NCI-H1417 (cell line): ENCODE measurements at regions not wholly inside any gene's neighbourhood (a gene's known extent, or its start where the extent isn't known, plus 50 kb on each side); places are given as distances from the start of the nearest gene placed in this dataset.
A peak's percentile ranks its signal among the peaks of the same experiment; 100 is the strongest.
"Not testable (repeated sequence)": the region's sequence is repeated elsewhere in the genome, so short reads cannot be mapped to it uniquely, and the experiment has no call there.

ENCODE experiments used
- DNase-seq, 3 experiments: peaks; one replicate each; lab custom pipeline; 2025; lab: John Stamatoyannopoulos, UW

DNA sequence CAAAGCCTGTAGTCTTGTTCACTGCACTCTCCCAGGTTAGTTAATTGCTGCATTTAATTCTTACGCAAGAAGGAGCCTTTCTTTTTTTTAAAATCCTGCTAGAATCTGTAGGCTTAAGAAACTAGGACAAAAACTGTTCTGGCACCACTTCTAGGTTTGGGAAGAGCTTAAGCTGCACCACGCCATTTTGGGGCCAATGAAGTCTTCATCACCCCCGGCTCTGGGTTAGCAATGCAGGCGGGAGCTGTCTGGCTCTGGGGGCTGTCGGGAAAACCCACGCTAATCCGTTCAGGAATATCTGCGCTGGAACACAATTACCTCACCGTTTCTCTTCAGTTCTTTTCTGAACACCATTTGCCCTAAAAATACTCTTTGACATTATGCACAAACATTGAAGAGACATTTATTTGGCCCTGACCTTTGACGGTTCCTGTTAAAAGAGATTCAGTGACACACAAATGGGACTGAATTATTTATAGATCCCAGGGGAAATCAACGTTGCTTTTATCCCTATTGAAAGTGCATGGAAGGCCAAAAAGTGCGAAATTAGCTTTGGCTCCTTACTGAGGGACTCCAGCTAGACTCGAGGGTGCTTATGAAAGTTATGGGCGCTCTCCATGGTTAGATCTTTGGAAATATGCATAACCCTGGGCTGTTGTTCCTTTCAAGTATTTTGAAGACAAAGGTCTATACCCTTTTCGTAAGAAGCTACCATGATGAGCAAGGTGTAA lies 249.2 kb downstream of the HAPSTR1 start:
- peak in 1 of 3 experiments; percentile 2 for DNase-seq

DNA sequence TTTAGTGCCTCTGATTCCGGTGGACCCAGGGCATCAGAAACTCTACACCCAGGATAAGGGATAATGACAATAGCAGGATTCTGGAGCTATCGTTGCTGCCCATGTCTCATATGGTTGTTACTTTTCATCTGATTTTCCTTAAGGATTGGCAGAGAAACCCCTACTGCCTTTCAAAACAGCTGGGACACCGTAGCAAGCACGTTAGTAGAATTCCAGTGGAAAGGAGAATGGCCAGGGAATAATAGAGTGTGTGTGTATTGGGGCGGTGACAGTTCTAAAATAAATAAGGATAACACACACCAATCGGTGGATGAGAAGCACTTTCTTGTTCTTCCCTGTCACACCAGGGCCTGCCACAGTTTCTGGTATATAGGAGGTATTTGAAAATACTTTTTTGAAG lies 251.8 kb downstream of the HAPSTR1 start:
- DNase-seq: no peak

DNA sequence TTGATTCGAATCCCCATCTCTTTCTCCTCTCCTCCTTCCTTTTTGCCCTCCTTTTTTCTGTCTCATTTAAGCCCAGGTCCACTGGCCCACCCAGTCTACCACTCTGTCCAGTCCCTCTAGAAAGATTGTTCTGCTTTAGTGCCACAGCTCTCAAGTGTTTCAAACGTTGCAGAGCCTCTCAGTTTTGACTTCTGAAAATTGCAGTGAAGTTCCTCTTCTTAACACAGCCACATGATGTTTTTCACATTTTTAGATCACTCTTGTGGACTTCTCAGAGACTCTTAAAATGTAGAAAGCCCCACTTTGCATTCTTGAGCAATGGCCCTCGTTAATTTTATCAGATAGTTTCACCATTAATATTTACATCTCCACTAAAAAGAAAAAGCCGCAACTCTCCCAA lies 253.1 kb downstream of the HAPSTR1 start:
- no peak for DNase-seq

DNA sequence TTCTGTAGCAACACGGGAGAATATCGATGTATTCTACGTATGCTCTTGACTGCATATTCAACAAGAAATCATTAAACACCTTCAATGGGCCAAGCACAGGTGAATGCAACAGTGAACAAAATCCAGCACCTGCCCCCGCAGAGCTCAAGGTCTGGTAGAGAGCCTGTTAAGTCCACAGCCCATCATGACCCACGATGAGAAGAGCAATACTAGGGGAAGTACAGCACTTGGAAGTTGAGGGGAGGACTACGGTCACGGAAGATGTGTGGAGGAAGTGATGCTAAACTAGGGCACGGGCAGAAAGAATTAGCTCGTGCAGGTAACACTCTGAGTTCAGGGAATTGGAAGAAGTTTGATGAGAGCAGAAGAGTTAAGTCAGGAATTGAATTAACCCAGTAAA lies 253.6 kb downstream of the HAPSTR1 start:
- no peak for DNase-seq

DNA sequence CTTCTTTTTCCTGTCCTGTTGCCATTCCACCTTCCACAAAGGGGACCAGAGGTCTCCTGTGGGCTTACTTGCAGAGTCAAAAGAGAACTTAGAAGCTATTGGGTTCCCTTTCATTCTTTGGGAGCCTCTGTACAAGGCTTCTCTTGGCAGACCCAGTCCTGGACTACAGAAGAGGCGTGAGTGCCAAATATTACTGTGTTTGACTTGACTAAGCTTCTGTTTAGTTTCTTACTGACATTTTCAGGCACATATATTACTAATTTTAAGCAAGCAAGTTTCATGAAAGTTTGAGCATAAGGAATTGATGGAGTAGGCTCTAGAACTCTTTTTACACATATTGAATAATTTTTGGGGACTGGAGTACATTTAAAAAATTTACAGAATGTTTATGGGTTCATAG lies 254.4 kb downstream of the HAPSTR1 start:
- DNase-seq: no peak

DNA sequence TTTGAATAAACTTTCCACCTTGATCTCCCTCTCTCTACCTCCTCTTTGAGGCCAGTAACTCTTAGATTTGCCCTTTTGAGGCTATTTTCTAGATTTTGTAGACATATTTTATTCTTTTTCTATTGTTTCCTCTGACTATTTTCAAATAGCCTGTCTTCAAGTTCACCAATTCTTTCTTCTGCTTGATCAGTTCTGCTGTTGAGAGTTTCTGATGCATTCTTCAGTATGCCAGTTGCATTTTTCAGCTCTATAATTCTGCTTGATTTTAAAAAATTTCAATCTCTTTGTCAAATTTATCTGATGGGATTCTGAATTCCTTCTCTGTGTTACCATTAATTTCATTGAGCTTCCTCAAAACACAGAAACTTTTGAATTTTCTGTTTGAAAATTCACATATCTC lies 257.5 kb downstream of the HAPSTR1 start:
- no peak for DNase-seq

DNA sequence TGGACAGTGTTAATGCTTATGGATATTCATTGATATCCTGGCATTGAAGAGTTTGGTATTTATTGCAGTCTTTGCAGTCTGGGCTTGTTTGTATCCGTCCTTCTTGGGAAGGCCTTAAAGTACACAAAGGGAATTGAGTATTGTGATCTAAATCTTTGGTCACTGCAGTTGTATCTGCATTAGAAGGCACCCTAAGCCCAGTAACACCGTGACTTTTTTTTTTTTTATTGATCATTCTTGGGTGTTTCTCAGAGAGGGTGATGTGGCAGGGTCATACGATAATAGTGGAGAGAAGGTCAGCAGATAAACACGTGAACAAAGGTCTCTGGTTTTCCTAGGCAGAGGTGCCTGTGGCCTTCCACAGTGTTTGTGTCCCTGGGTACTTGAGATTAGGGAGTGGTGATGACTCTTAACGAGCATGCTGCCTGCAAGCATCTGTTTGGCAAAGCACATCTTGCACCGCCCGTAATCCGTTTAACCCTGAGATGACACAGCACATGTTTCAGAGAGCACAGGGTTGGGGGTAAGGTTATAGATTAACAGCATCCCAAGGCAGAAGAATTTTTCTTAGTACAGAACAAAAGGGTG lies 258.0 kb downstream of the HAPSTR1 start:
- not testable (repeated sequence) for DNase-seq

DNA sequence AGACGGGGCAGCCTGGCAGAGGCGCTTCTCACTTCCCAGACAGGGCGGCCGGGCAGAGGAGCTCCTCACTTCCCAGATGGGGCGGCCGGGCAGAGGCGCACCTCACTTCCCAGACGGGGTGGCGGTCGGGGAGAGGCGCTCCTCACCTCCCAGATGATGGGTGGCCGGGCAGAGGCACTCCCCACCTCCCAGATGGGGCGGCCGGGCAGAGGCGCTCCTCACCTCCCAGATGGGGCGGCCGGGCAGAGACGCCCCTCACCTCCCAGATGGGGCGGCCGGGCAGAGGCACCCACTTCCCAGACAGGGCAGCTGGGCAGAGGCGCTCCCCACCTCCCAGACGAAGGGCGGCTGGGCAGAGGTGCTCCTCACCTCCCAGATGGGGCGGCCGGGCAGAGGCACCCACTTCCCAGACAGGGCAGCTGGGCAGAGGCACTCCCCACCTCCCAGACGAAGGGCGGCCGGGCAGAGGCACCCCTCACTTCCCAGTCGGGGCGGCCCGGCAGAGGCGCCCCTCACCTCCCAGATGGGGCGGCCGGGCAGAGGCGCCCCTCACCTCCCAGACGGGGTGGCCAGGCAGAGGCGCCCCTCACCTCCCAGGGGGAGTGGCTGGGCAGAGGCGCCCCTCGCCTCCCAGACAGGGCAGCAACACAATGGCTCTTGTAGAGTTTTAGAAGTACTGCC lies 258.8 kb downstream of the HAPSTR1 start:
- not testable (repeated sequence) for DNase-seq

DNA sequence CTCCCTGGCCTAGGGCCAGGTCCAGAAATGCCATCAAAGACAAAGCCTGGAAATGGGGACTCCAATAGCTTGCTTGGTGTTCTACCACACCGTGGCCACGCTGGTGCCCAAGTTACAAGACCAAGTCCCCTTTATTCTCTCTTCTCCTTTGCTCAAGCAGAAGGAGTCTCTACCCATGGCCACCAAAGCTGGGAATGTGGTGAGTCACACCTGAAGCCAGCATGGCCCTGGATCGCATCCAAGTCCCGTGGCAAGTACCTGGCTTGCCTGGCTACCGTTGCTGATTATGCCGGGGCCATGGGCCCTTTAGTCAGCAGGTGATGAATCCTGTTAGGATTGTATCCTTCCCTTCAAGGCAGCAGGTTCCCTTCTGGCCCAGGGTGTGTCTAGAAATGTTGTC lies 260.0 kb downstream of the HAPSTR1 start:
- no peak for DNase-seq

DNA sequence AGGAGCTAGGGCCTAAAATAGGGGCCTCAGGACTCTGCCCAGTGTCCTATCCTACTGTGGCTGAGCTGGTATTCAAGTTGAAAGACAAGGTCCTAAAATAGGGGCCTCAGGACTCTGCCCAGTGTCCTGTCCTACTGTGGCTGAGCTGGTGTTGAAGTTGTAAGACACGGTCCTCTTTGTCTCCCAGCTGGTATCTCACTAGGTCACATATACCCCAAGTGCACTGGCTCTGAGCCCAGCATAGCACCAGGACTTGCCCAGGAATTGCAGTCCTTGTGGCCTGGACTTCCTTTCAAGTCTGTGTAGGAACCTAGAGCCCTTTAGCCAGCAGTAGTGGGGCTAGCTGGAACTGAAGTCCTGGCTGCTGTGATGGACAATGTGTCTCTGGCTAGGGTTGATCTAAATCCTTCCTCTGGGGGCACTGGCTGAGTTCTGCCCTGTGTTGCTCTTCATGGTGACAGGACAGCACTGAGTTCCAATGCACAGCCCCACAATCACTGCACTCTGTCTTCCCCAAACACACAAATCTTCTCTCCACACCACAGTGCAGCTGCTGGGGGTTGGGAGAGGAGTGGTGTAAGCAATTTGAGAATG lies 260.5 kb downstream of the HAPSTR1 start:
- DNase-seq: no peak

DNA sequence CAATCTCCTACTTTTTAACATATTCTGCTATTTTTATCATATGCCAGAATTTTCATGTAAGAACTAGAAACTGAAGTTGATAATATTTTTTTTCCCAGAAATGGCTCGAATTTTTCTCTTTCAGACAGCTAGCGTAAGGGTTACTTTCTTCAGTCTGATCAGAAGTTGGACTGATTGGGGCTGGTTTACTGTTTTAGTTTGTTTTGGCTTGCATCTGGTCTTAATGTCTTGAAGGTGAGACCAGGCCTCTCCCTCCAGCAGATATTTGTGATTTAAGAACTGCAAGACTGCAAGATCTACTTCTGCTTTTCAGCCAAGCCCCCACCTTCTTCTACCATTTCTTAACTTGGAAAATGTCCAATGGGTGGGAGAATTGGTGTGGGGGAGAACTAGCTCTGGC lies 266.4 kb downstream of the HAPSTR1 start:
- DNase-seq: no peak

DNA sequence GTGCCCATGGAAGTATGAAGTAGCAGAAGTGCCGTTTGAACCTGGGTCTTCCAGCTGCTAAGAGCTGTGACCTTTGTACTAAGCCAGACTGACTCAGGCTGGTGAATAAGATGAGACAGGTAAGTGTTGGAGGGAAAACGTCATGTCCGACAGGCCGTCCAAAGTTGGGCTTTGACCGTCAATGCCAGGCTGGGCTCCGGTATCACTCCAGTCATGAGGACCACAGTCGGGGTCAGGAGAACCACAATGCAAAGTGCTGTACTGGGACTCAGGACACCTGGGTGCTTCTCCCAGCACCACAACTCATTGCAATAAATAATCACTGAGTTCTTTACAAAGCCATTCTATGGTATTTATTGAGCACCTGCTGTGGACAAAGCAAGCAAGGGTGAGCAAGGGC lies 268.6 kb downstream of the HAPSTR1 start:
- DNase-seq: no peak

DNA sequence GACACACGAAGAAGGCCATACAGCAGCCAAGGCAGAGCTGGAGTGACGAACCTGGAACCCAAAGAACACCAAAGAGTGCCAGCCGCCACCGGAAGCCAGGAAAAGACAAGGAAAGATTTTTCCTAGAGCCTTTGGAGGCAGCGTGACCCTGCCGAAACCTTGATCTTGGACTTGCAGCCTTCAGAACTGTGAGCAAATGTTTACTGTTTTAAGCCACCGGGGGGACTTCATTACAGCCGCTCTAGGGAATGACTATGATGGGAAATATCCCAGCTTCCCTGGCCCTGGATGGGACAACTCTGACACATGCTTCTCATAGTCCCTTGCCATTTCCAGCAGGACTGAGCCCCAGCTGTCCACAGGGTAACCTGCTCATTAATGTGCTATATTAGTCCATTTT lies 270.6 kb downstream of the HAPSTR1 start:
- DNase-seq: no peak

DNA sequence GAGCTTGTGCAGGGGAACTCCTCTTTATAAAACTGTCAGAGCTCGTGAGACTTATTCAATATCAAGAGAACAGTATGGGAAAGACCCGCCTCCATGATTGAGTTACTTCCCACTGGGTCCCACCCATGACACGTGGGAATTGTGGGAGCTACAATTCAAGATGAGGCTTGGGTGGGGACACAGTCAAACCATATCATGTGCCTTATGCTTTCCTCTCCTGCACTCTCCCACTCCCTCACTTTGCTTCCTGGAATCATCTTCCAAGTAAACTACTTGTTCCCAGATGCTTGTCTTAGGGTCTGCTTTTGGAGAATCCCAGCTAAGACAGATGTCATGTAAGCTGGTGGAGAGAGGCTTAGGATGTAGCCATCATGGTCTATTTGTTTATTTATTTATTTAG lies 271.2 kb downstream of the HAPSTR1 start:
- no peak for DNase-seq

DNA sequence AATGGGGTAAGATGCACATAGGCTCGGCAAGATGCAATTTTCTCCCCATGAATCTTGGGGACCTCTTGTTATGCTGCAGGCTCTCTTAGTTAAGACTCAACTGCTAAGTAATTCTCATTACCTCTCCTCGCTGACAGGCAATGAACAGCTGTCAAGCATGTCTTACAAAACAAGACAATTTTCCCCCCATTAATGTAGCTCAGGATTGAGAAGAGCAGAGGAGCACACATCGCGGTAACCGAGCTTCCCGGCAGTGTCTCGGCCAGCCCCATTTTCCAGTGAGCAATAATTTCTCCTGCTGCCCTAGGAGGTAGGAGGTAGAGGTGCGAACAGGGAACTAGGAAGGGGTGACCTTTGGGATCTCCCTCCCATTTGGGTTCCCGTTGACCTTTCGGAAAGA lies 272.1 kb downstream of the HAPSTR1 start:
- DNase-seq: no peak

DNA sequence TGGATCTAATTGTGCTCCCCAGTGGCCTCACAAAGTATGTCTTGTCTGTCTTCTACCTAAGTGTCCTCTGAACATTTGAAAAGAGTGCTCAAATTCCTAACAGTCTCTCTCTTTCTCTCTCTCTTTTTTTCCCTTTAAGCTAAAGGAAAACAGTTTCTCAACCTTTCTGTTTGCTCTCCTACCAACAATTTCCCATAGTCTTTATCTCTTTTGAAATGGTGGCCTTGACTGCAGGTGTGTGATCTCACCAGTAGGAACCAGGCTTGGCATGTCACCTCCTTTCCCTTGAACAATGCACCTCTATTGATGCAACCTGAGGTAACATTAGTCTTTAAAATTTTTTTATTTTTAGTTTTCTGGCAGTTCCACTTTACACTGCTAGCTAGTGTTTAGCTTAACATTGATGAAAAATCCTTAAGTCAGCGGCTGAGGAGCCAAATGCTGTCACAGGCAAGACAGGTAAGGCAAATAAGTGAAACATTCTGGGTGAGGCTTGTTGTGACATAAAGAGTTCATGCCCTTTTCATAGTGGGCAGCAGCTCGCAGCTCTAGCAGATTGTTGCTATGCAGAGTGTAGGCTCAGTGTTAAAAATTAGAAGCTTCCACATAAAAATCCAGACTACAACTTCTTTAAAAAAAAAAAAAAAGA lies 273.4 kb downstream of the HAPSTR1 start:
- no peak for DNase-seq

DNA sequence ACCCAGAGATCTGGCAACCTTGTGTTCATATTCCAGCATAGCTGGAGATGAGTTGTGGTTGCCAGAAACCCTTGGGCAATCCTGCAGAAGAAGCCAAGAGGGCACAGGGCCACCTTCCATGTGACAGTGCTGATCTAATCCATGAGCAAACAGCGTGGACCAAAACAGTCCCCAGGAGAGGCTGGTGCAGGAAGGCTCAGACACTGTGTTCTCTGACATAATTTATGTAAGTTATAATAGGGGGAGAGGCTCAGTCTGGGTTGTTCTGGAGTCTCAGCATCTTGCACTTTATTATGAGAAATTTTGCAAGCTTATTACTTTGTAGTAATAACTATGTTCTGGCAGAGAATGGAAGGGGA lies 273.9 kb downstream of the HAPSTR1 start:
- no peak for DNase-seq

DNA sequence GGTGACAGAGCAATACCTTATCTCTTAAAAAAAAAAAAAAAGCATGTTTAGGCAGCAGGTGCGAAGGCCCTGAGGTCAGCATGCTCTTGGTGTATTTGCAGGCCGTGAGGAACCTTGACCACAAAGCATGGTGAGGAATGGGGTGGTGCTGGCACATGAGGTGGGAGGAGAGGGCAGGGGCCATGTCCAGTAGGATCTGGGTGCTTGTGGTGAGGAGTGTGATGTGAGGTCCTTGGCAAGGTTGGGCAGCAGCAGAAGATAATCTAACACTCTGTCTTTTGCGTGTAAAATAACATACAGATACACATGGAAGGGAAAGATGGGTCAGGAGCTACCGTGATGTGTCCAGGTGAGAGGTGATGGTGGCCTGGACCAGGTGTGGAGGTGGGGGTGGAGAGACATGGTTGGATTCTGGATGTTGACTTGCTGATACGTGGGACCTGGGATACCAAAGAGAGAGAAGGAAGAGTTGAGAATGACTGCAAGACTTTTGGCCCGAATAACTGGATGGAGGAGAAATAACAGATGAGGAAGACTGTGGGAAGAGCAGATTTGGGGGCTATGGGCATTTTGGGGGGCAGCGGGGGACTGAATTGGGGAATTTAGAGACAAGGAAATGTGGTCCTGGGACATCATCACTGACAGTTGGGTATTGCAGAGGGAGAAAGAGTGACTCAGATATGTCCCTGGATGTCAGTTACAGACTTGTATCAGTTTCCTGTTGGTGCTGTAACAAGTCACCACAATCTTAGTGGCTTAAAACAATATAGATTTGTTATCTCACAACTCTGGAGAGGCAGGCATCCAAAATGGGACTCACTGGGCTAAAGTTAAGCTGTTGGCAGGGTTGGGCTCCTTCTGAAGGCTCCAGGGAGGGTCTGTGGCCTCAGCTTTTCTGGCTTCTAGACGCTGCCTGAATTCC lies 274.9 kb downstream of the HAPSTR1 start:
- DNase-seq: no peak

DNA sequence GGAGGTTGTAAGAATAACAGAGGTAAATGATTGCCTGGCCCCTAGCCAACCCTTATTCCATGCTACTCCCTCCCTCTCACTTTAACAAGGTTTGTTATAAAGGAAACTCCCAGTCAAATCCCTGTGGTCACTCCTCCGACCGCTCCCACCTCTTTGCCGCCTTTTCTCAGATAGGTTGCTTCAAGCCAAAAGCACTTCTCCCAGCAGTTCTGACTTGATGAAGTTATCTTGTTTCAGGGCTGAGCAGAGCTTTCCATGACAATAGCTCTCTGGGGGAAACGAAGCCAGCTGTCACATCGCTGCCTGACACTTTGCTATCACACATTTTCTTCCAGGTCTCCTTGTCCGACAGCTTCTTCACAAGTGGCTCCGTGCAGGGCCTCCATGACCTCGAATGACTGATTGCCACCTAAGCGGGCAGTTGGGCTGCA lies 278.6 kb downstream of the HAPSTR1 start:
- DNase-seq: peak in 1 of 3 experiments; percentile 71

DNA sequence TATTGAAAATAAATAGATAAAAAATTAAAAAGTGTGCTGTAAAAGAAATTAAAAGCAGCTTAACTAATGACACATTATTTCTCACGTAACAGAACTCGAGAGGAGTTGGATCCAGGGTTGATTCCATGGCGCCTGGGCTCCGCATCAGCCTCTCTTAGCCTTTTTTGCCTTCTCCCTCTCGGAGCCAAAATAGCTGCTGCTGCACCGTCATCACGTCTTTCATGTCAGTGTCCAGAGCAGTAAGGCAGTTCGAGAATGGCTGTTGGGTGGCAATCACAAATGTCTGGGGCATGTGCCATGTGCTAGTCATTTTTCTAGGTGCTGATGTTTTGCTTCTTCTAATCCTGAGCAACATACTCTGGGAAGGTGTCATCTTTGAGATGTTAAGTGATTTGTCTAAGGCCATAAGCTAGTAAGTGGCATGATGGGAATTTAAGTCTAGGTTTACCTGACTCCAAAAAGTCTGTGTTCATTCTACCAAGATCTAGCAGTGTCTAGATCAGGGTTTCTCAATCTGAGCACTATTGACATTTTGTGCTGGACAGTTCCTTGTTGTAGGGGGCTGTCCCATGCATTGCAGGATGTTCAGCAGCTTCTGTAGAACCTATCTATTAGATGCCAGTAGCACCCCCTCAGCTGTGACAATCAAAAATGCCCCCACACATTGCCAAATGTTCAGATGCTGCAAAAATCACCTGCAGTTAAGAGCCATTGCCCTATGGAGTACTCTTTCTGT lies 280.4 kb downstream of the HAPSTR1 start:
- DNase-seq: no peak
